ENCODE measurements at regions not wholly inside any gene's neighbourhood (a gene's known extent, or its start where the extent isn't known, plus 50 kb on each side); places are given as distances from the start of the nearest gene placed in this dataset.

DNA sequence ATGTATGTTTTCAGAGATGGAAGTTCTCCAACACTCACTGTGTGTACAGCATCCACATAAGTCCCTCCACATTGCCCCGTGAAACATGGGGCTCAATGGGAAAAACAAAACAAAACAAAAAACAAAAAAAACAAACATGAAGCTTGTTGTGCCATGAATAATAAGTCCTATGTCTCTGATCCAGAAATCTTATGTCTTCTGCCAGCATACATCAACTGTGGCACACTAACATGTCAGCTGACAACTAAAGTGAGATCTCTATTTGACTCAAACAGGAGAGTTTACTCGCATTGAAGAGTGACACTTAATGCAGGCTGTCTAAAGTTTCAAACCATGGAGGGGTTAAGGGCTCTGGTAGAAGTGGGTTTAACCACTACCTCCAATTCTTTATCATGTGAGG, 180.2 kb upstream of the ROBO1 start:
- intact Hi-C loops (cut with DNase I), result no loop called here
- DNase-seq (ENCODE audit: missing footprints), result no peak
- no peak for ATAC-seq

DNA sequence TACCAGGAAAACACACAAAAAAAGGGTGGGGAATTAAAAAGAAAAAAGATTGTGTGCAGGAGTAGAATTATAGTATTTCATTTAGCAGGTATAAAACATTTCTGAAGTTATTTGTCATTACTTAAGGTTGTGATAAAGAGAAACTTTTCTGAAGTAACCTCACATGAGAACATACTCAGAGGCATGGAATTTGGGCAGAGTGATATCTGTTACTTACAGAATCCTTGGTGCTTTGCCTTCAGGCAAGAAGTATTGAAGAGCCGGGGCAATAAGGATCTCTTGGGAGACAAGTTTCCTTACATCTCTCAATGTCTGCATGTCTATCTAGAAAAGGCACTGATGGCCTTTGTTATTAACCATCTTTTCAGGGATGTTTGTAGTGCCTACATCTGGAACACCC, 179.7 kb upstream of the ROBO1 start:
- intact Hi-C loops (cut with DNase I), result no loop called here
- no peak for ATAC-seq
- DNase-seq (ENCODE audit: missing footprints), result no peak

DNA sequence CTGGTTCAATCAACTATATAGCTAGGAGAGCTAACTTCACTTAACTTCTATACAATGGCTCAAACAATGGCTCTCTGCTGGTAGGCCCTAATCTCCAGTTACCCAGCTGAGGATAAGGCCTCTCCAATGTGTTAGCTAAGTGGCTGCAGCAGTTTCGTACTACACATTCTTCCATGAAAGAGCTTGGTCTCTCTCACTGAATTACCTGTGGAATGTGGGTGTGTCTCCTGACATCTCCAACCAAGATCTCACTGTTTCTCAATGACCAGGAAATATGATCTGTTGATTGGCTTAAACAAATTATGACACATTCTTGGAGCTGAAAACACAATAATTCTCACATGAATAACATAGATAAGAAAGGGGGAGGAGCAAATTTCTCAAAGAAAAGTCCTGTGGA, 169.8 kb upstream of the ROBO1 start:
- DNase-seq (ENCODE audit: missing footprints) (no peak), ATAC-seq (no peak)
- intact Hi-C loops (cut with DNase I), result no loop called here

DNA sequence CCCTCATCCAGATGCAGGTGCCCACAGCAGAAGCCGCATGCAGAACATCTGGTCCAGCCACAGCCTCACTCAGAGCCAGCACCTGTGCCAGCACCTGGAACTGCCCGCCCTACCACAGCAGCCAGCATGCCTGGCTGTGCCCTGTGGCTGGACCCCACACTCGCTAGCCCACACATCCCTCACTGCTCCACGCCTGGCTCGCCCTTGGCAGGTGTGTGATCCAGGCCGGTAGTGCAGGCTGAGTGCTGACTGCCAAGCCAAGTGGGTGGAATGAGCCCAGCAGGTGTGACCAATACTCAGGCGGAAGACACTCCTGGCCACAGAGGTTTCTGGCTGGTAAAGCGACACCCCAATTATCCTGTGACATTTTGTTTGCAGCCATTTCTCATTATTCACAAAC, 162.4 kb upstream of the ROBO1 start:
- intact Hi-C loops (cut with DNase I), result no loop called here
- ATAC-seq, result no peak
- no peak for DNase-seq (ENCODE audit: missing footprints)

DNA sequence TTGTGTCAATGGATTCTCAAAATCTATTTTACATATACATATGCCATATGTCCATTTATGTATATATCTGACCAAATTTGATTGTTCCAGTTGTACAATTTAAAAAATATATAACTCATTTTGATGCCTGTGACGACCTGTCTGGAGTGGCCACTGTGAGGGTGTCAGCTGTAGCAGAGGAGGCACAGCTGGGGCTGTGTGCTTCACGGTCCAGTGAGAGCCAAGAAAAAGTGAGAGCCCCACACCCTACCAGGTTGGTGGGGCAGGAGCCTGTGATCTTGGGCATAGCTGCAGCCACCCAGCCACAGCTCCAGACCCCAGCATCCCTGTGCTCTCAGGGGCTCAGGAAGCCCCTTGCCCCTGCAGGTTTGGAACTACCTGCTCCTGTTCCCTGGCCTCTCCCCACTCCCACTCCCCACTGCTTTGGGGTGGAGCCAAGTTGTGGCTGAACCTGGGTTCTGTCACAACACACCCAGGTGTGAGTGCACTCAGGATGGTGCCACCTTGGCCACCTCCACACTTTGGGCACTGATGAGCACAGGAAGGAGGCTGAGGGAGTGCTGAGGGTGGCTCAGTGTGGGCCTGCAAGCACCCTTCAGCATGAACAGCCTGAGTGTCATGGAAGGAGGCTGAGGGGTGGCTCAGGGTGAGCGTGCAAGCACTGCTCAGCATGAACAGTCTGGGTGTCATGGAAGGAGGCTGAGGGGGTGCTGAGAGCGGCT, 161.1 kb upstream of the ROBO1 start:
- no peak for DNase-seq (ENCODE audit: missing footprints)

DNA sequence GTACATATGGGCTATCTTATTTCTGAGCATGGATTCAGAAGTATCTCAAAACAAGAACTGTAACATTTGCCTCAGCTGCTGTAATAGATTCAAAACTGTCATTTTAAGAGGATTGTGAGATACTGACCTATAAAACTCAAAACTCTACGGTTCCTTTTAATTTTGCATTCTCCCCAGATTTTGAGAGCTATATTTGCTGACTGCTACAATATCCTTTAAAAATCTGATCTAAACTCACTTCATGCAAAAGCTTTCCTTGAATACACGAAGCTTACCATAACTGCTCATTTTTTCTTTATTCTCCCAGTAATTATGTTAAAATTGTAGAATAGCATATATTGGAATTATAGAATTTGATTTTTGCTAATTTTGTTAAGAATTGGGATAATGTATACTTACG, 158.7 kb upstream of the ROBO1 start:
- intact Hi-C loops (cut with DNase I), result no loop called here
- DNase-seq (ENCODE audit: missing footprints) (no peak), ATAC-seq (no peak)

More for the DNA sequence above, 161.1 kb upstream of the ROBO1 start:
- ATAC-seq, result no peak
- intact Hi-C loops (cut with DNase I), result no loop called here

DNA sequence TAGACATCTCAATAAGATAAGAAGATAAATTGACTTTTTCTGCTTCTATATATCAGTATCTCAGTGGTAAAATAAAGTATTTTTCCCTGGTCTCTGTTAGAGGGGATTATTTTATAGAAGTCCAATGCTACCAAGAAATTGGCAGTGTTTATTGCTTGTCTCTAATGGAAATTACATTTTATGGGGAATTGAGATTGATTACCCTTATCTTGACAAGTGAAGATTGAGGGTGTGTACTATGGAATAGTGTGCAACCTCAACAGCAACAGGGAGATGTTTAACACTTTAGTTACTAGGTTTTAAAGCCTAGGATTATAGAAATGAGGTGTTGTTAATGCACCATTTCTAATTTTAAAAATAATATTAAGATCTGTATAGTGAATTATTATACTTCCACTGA, 154.8 kb upstream of the ROBO1 start:
- ATAC-seq, result no peak
- intact Hi-C loops (cut with DNase I), result no loop called here

DNA sequence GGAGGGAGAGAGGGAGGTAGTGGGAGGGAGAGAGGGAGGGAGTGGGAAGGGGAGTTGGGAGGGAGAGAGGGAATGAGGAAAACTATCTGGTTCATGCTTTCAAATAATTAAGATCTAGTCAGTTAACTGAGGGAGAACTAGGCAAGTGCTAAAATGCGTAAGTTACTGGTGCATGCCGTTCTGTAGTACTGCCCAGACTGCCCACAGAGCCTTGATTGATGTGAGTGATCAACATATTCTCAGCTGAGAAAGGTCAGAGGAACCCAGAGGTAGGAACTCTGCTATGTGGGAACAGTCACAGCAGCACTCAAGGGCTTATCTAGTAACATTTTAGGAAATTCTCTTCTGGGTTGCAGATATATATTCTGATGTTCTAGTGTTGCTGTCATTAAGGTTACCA, 149.8 kb upstream of the ROBO1 start:
- intact Hi-C loops (cut with DNase I), result no loop called here
- no peak for DNase-seq (ENCODE audit: missing footprints)

More for the DNA sequence above, 154.8 kb upstream of the ROBO1 start:
- no peak for DNase-seq (ENCODE audit: missing footprints)

DNA sequence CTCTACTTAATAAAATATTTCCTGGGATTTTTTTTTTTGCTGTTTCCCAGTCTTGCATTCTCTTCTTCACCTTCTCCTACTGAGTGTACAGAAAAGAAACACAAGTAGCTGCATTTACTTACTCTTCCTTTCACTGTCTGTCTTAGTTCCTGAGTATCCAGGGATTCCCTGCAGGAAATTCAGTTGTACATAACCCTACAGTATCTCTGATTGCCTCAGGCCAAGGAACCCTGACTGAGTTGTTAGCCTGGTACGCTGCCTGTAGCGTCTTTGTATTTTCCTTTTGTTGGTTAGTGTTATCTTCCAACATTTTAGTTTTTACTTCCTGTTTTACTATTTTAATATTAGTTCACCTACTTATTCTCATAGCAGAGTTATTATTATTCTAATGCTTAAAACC, 142.5 kb upstream of the ROBO1 start:
- intact Hi-C loops (cut with DNase I), result no loop called here
- DNase-seq (ENCODE audit: missing footprints) (no peak), ATAC-seq (no peak)

More for the DNA sequence above, 149.8 kb upstream of the ROBO1 start:
- ATAC-seq, result no peak

DNA sequence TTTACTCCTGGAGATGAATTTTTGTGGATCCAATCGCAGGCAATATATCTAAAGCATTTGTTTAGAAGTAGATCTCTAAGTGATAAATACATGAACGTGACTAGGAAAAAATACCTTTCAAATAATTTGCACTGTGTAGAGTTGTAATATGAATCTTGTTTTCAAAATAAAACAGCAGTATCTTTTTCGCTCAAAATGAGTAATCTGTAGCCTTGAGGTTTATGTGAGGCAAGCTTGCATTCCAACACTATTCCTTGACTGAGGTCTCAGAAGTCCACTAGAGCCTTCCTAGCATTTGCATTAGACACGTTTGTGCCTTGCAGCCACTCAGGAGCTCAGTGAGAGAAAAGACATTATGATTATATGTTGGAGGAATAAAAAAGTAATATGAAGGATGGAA, 138.3 kb upstream of the ROBO1 start:
- no peak for ATAC-seq
- intact Hi-C loops (cut with DNase I), result no loop called here
- DNase-seq (ENCODE audit: missing footprints), result no peak

DNA sequence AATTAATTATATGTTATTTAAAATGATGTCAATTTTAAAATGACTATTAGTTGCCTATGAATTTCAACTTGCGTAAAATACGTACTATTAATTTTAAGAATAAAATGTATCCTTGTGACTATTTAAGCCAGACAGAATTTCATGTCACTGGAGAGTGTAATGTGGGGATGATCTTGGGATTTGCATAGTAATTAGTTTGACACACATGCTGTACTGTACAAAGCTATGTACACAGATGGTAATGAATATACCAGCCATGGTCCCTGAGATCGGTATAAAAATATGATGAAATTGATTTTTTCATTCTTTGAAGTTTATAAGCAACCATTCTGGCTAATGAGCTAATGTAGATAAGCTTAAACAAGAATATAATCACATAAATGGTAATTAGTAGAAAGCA, 134.4 kb upstream of the ROBO1 start:
- intact Hi-C loops (cut with DNase I), result no loop called here
- DNase-seq (ENCODE audit: missing footprints) (no peak), ATAC-seq (no peak)

DNA sequence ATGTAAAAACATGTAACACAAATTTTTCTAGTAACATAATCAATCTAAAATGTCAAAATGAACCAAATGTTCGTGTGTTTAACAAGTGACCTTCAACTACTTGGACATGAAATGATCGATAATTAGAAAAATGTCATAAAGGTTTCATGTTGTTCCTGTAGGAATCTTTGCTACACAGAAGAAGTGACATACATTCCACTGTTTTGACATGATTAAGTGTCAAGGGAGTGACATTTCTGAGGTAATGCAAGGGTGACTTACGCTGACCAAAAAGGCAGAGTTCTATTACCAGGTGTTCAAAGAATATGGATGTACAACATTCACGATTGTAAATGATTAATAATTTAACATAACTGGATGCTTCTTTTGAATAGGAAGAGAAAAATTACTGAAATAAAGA, 131.1 kb upstream of the ROBO1 start:
- ATAC-seq (no peak), DNase-seq (ENCODE audit: missing footprints) (no peak)
- intact Hi-C loops (cut with DNase I), result no loop called here

DNA sequence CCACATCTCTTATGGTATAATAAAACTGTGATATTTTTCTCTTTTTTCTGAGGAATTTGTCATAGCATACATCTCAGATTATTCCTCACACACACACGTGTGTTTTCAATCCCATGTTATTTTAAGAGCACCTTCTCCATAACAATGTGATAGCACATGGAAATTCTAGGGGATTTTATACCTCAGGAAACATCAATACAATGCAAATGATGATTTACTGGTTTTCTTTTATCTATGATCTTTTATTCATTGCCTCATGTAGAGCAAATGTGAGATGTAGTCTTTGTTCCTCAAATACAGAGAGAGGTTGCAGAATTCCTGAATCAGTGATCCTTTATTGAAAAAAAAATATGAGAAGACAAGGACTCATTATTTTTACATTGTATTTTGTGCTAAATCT, 128.3 kb upstream of the ROBO1 start:
- intact Hi-C loops (cut with DNase I), result no loop called here
- ATAC-seq (no peak), DNase-seq (ENCODE audit: missing footprints) (no peak)

DNA sequence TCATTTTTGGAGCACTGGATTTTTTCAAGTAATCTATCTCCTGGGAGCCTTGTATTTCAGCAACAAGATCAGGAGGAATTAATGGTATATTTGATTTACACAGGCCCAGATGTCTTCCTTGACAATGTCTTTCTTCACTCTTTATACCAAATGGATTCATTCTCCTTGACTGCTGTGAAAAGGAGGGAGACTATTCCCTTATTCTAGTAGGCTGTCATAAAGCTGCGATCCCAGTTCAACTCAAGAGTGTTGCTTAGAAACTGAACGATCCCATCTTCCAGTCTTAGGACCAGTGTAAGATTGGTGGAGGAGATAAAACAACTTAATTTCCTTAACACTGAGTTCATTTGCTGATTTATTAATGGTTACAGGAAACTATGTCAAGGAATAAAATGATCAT, 119.4 kb upstream of the ROBO1 start:
- intact Hi-C loops (cut with DNase I), result no loop called here
- DNase-seq (ENCODE audit: missing footprints), result no peak
- ATAC-seq, result no peak

DNA sequence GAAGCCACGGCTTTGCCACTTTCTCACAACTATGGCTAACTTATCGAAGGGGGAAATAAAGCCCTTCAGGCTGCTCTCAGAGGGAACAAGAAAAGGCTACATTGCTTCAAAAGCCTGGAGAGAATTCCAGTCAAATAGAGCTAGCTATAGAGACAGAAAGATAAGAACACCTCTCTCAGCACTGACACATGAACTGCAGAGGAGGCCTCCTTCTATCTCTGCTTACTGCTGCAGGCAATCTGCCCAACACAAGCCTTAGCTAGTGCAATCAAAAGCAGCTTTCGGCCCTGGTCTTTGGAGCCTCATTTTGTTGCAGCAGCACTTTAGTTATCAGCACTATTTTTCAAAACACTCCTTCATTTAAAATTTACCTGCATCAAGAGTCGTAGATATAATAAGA, 118.4 kb upstream of the ROBO1 start:
- intact Hi-C loops (cut with DNase I), result no loop called here
- no peak for ATAC-seq
- no peak for DNase-seq (ENCODE audit: missing footprints)

DNA sequence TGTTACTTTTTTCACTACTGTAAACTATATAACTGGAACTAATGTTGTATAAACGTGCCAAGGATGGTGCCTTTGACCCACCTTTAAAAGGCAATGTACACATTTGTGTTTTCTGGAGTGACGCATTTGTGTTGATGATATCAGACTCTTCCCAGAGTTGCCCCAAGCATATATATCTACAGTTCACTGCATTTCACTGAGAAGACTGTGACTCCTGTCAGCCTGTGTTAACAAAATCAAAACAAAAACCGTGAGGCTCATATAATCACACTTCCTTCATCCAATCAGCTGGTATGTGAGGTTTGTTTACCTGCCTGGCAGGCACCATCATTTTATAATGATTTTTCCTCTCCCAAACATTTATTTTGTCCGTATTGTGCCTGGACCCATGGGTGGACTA, 117.6 kb upstream of the ROBO1 start:
- ATAC-seq (no peak), DNase-seq (ENCODE audit: missing footprints) (no peak)
- intact Hi-C loops (cut with DNase I), result no loop called here

DNA sequence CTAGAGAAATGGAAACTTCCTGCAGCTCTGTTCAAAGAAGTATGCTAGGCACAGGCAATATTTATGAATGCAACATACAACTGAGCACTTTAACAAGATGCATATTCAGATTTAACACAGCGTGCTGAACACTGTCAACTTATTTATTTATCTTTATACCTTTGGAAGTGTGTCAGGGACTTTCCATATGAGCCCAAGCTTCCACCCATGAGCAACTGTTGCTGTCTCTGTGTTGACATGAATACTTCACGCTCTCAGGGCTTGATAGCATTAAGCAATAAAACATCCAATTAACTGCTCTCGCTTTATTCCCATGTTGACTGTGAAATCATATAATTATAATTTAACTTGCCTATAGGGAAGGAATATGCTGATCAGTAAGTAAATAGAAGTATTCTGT, 116.6 kb upstream of the ROBO1 start:
- intact Hi-C loops (cut with DNase I), result no loop called here
- ATAC-seq (no peak), DNase-seq (ENCODE audit: missing footprints) (no peak)

DNA sequence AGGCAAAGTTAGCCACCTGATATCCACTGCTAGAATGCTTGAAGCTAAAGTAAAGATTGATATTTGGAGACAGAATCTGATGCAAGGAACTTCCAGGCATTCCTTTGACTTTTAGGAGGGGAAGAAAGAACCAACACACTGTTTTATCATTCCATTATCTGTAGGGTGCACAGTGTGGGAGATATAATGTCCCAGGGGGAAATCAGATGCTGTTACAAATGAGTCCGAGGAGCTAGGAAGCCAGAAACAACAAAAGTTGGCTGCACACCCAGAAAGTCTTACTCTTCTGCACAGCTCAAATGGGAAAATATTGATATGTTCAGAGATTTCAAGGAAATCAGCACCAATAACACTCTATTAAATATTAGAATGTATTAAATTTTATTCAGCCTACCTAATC, 113.6 kb upstream of the ROBO1 start:
- DNase-seq (ENCODE audit: missing footprints) (no peak), ATAC-seq (no peak)
- intact Hi-C loops (cut with DNase I), result no loop called here

DNA sequence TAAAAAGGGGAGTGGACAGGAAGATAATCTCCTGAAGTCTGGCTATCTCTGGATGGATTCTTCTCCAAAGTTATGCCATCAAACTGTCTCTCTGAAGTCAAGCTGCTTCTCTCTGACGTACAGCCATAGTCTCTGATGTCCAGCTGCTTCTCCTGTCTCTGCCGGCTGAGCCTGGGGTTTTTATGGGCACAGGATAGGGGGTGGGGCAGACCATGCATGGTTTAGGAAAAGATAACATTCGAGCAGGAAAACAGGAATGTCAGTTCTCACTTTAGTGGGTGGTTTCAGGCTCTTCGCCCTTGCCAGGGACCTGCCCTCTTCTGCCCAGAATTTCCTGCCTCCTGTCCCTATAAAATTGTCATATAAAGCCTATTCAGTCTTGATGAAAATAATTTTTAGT, 110.9 kb upstream of the ROBO1 start:
- no peak for DNase-seq (ENCODE audit: missing footprints)
- intact Hi-C loops (cut with DNase I), result no loop called here
- no peak for ATAC-seq

DNA sequence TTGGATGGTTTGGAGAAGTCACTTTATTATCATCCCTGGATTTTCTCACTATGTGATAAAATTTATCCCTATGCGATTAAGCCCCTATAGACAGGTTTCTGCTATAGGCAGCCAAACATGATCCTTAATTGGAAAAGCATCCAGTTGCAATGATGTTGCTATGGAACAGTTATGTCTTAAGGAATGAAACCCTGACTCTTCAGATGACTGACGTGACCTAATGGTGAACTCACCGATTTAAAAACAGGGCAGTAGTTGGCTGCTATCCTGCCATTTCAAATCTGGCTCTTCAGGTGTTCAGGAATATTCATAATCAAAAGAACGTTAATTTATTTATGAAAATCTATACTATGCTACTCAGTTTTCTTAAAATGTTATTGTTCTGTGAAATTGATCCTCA, 106.8 kb upstream of the ROBO1 start:
- ATAC-seq (no peak), DNase-seq (ENCODE audit: missing footprints) (no peak)
- intact Hi-C loops (cut with DNase I), result no loop called here

DNA sequence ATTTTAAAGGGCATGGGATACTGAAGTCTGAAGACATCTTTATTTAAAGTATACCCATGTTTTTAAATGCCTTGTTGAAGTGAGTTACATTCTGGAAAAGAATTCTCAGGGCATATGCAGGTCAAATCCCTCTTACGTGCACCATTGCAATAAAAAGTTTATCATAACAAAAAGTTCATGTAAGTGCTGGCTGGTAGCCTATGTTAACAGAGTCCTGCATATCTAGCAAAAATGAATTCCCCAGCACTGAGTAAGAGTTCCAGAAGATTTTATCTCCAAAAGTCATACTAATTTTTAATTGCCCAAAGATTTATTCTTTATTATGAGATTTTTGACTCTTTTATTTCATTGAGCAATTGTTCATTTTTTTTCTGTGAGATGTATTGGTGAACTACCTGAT, 104.7 kb upstream of the ROBO1 start:
- intact Hi-C loops (cut with DNase I), result no loop called here
- no peak for DNase-seq (ENCODE audit: missing footprints)
- no peak for ATAC-seq
